CD4-positive, alpha-beta T cell treated with Interleukin-4 for 1 hour (primary cell): ENCODE measurements at regions not wholly inside any gene's neighbourhood (a gene's known extent, or its start where the extent isn't known, plus 50 kb on each side); places are given as distances from the start of the nearest gene placed in this dataset.

Source experiments
- DNase-seq, 2 donors: peaks; one replicate each; pipeline ENCODE4 v3.0.0-alpha.2; 2020 to 2022

GRCh38 chrX:22325096-22325495 is 52.4 kb downstream of the CBLL2 start:
- DNase-seq = no peak

- DNase-seq = no peak
Observed at GRCh38 chrX:22329783-22330182, 57.1 kb downstream of the CBLL2 start.

GRCh38 chrX:22338740-22339139 is 66.0 kb downstream of the CBLL2 start:
- no peak for DNase-seq

- no peak for DNase-seq
Observed at GRCh38 chrX:22339459-22339858, 66.7 kb downstream of the CBLL2 start.

- no peak for DNase-seq
Observed at GRCh38 chrX:22340022-22340616, 67.4 kb downstream of the CBLL2 start.

- DNase-seq = no peak
Observed at GRCh38 chrX:22343192-22343591, 70.5 kb downstream of the CBLL2 start.

GRCh38 chrX:22345884-22346283 is 73.2 kb downstream of the CBLL2 start:
- DNase-seq = no peak

GRCh38 chrX:22347491-22347890 is 74.8 kb downstream of the CBLL2 start:
- no peak for DNase-seq

- no peak for DNase-seq
Observed at GRCh38 chrX:22349116-22349515, 76.4 kb downstream of the CBLL2 start.

GRCh38 chrX:22351076-22351475 is 78.4 kb downstream of the CBLL2 start:
- DNase-seq = no peak

- no peak for DNase-seq
Observed at GRCh38 chrX:22351966-22352365, 79.3 kb downstream of the CBLL2 start.

GRCh38 chrX:22357621-22358020 is 84.9 kb downstream of the CBLL2 start:
- no peak for DNase-seq

- DNase-seq = no peak
Observed at GRCh38 chrX:22360129-22360528, 87.4 kb downstream of the CBLL2 start.

GRCh38 chrX:22365460-22365859 is 92.7 kb downstream of the CBLL2 start:
- no peak for DNase-seq

GRCh38 chrX:22366166-22366702 is 93.5 kb downstream of the CBLL2 start:
- no peak for DNase-seq

- no peak for DNase-seq
Observed at GRCh38 chrX:22366906-22367305, 94.2 kb downstream of the CBLL2 start.

GRCh38 chrX:22373094-22373493 is 100.4 kb downstream of the CBLL2 start:
- DNase-seq = no peak

- DNase-seq = no peak
Observed at GRCh38 chrX:22373766-22374165, 101.1 kb downstream of the CBLL2 start.

GRCh38 chrX:22376369-22376768 is 103.7 kb downstream of the CBLL2 start:
- DNase-seq = no peak

GRCh38 chrX:22378296-22378695 is 105.6 kb downstream of the CBLL2 start:
- no peak for DNase-seq

GRCh38 chrX:22383988-22384387 is 111.3 kb downstream of the CBLL2 start:
- no peak for DNase-seq

GRCh38 chrX:22389556-22390179 is 117.0 kb downstream of the CBLL2 start:
- no peak for DNase-seq

GRCh38 chrX:22392133-22392948 is 119.6 kb downstream of the CBLL2 start:
- DNase-seq = no peak

GRCh38 chrX:22395372-22395771 is 122.7 kb downstream of the CBLL2 start:
- DNase-seq = no peak
